SH-SY5Y (cell line): ENCODE measurements at regions not wholly inside any gene's neighbourhood (a gene's known extent, or its start where the extent isn't known, plus 50 kb on each side); places are given as distances from the start of the nearest gene placed in this dataset.

ENCODE experiments used
- GATA2 ChIP-seq: IDR thresholded peaks from 2 replicates; pipeline ENCODE4 v1.6.1; 2011; ENCODE audit warnings: mild to moderate bottlenecking, low read depth, low read length
- GATA3 ChIP-seq: IDR thresholded peaks from 2 replicates; pipeline ENCODE4 v1.6.1; 2011; ENCODE audit warnings: low read depth, mild to moderate bottlenecking, low read length, moderate library complexity

- no peak for TF ChIP-seq GATA3
Measured at GRCh38 chr2:20557226-20557625, 93.7 kb downstream of the HS1BP3 start.

GRCh38 chr2:20557635-20558034 lies 93.3 kb downstream of the HS1BP3 start:
- TF ChIP-seq GATA2 (no peak), GATA3 (no peak)

- TF ChIP-seq GATA2 (no peak), GATA3 (no peak)
Measured at GRCh38 chr2:20558391-20559150, 92.3 kb downstream of the HS1BP3 start.

DNA sequence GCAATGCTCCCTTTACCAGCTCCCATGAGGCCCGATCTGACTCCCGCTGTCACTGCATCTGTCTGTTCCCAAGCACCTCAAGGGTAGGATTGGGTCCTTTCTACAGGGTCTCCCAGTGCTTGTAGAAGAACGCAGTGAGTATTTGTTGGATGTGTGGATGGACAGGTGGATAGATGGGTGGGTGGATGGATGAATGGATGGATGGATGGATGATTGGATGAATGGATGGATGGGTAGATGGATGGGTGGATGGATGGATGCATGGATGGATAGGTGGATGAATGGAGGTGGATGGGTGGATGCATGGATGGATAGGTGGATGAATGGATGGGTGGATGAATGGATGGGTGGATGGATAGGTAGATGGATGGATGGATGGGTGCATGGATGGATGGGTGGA lies 91.6 kb downstream of the HS1BP3 start:
- TF ChIP-seq GATA2: no peak
- no peak for TF ChIP-seq GATA3

DNA sequence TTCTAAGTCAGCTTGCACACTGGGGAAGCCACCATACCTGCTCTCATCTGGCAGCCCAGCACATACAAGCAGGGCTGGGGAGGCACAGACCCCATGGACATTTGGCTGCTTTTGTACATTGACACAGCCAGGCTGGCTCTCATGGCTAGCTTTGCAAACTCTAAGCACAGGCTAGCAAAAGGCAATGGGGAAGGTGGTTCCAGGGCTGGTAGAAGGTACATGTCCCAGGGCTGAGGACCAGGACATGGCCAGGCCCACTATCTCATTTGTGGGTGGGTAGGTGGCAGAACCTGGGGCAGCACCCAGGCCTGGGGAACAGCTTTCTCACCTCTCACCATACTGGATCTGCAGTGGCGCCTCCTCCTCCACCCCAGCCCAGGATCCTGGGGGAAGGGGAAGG lies 90.9 kb downstream of the HS1BP3 start:
- TF ChIP-seq GATA2 (no peak), GATA3 (no peak)

GRCh38 chr2:20560891-20561636 lies 89.8 kb downstream of the HS1BP3 start:
- TF ChIP-seq GATA3 (no peak), GATA2 (no peak)

- no peak for TF ChIP-seq GATA3
- no peak for TF ChIP-seq GATA2
Measured at GRCh38 chr2:20561637-20562454, 89.1 kb downstream of the HS1BP3 start.

DNA sequence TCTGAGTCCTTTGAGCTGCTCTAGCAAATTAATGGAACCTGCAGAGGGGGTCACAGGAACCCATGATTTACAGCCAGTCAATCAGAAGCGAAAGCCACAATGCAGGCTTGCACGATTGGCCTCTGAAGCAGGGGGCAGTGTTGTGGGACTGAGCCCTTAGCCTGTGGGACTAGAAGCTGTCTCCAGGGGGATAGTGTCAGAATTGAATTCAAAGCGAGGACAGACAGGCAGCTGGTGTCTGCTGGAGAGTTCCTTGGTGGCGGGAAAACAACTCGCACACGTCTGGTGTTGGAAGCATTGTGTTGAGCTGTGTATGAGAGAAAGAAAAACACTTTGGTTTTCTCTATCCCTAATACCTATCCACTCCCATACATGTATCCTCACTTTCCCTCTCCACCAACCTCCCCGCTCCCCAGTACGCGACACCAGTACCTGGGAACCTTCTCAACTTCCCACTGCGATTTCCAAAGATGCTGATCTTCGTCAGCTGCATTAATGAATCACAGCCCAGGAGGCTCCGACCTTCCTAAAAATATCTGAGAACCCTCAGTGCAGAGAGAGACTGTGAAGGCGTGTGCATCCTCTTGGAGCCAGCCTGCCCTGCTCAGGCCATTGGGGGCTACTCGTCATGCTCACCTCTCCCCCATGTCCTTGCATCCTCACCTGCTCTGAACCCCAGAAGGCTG lies 88.2 kb downstream of the HS1BP3 start:
- TF ChIP-seq GATA3: no peak
- no peak for TF ChIP-seq GATA2

DNA sequence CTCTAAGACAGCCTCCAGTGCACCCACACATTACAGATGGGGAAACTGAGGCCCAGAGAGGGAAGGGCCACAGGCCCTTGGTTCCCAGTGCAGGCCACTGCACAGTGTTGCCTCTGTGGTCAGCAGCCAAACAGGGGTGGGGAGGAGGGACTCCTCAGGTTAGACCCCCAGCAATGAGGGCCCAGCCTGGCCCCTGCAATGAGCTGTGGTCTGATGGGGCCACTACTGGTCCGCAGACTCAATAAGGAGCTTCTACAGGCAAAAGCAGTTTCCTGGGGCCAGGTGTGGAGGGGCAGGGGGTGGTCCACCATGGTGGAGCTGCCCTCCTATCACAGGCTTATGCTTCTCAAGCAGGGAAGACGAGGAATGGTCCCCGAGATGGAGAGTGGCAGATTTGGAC lies 87.6 kb downstream of the HS1BP3 start:
- TF ChIP-seq GATA2 (no peak), GATA3 (no peak)

DNA sequence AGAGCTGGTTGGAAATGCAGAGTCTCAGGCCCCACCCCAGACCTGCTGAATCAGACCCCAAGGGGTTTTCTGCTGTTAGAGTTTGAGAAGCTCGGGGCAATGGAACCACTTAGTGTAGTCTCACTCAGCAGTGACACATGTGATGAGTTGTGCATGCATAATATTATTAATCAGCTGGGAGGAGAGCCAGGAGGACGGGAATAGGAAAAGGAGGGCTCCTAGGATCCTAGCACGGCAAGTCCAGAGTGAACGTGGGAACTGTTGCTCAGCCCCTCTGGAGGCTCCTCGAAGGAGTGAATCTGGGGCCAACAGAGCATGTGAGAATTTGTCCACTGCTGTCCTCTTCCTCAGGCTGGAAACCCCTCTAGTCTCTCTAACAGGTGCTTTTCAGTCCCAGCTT lies 87.1 kb downstream of the HS1BP3 start:
- no peak for TF ChIP-seq GATA3
- no peak for TF ChIP-seq GATA2

DNA sequence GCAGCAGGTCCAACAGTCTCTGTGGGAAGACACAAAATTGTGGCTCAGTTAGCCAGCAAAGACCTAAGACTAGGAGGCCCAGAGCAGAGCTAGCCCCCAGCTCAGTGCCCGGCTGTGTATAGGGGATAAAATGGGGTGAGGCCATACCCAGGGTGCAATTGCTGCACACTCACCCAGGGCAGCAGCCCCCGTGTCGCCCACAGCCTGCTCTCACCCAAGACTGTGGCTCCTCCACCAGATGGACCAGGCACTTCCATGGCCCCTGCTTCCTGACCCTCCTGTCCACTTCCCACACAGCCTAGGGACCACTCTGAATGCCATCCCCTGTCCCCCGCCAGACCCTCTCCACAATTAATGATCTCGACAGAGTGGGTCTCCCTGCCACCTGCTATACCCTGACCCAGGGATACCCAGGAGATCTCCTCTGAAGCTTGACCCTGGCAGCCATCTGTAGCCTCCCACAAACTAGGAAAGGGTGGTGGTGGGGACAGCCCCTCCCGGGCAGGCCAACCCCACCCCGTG lies 85.7 kb downstream of the HS1BP3 start:
- TF ChIP-seq GATA3: no peak
- no peak for TF ChIP-seq GATA2

GRCh38 chr2:20565623-20566236 lies 85.2 kb downstream of the HS1BP3 start:
- TF ChIP-seq GATA3: no peak
- TF ChIP-seq GATA2: no peak

DNA sequence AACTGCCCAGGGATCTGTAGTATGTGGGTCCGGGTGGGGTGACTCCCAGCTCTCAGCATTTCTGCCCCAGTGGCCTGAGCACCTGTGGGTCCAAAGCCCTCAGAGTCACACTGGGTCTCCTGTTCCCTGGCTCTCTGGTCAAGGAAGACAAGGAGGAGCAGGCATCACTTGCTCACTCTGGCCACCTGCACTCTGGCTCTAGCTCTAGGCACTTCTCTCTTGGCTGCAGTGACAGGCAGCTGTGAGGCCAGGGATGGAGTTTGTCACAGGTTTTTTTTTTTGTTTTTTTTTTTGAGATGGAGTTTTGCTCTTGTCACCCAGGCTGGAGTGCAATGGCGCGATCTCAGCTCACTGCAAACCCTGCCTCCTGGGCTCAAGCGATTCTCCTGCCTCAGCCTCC lies 84.6 kb downstream of the HS1BP3 start:
- TF ChIP-seq GATA2: no peak
